Loucy (cell line): ENCODE measurements at regions not wholly inside any gene's neighbourhood (a gene's known extent, or its start where the extent isn't known, plus 50 kb on each side); places are given as distances from the start of the nearest gene placed in this dataset.

Source experiments
- H2AFZ ChIP-seq: fragments of 200-600 bp; sonication (generic); 2 replicates; pipeline ENCODE4 v1.6.0; 2016; ENCODE audit warnings: antibody characterized with exemption, mild to moderate bottlenecking, low read length, moderate library complexity
- H3F3A ChIP-seq: fragments of 200-600 bp; 2 replicates; pipeline ENCODE4 v1.6.0; 2016; ENCODE audit warnings: antibody characterized with exemption, low read depth, mild to moderate bottlenecking
- H3K27me3 ChIP-seq: fragments of 200-600 bp; sonication (generic); 2 replicates; pipeline ENCODE4 v1.6.1; 2014; ENCODE audit warnings: low read length, mild to moderate bottlenecking; ENCODE audit not compliant: insufficient read depth, poor library complexity, severe bottlenecking
- H3K36me3 ChIP-seq: fragments of 200-600 bp; sonication (generic); 2 replicates; pipeline ENCODE4 v1.6.1; 2016; ENCODE audit warnings: low read length; ENCODE audit not compliant: insufficient read depth
- H3K4me1 ChIP-seq: fragments of 200-600 bp; sonication (generic); 2 replicates; pipeline ENCODE4 v1.5.1; 2014; ENCODE audit warnings: low read length, mild to moderate bottlenecking; ENCODE audit not compliant: insufficient read depth, poor library complexity, severe bottlenecking
- H3K4me2 ChIP-seq: fragments of 200-600 bp; sonication (generic); 2 replicates; pipeline ENCODE4 v1.6.0; 2014; ENCODE audit warnings: antibody characterized with exemption, low read length, low read depth, mild to moderate bottlenecking; ENCODE audit not compliant: poor library complexity, severe bottlenecking
- H3K4me3 ChIP-seq: fragments of 200-600 bp; sonication (generic); 2 replicates; pipeline ENCODE4 v1.5.1; 2014; ENCODE audit warnings: low read length, mild to moderate bottlenecking, mixed read lengths; ENCODE audit not compliant: poor library complexity, severe bottlenecking
- H3K79me2 ChIP-seq: fragments of 200-600 bp; sonication (generic); 2 replicates; pipeline ENCODE4 v1.6.1; 2014; ENCODE audit warnings: low read length; ENCODE audit not compliant: insufficient read depth
- H3K9ac ChIP-seq: fragments of 200-600 bp; sonication (generic); 2 replicates; pipeline ENCODE4 v1.6.0; 2014; ENCODE audit warnings: mild to moderate bottlenecking, low read depth, low read length, moderate library complexity; ENCODE audit not compliant: poor library complexity, severe bottlenecking
- H3K9me2 ChIP-seq: fragments of 200-600 bp; sonication (generic); replicated peaks from 2 replicates; pipeline ENCODE4 v1.6.1; 2016; ENCODE audit warnings: low read depth, low read length, mixed read lengths
- H3K9me3 ChIP-seq: fragments of 200-600 bp; sonication (generic); 2 replicates; pipeline ENCODE4 v1.6.1; 2014; ENCODE audit warnings: mild to moderate bottlenecking, antibody characterized with exemption, low read length, low read depth; ENCODE audit not compliant: insufficient read depth
- H4K20me1 ChIP-seq: fragments of 200-600 bp; sonication (generic); 2 replicates; pipeline ENCODE4 v1.6.0; 2014; ENCODE audit warnings: antibody characterized with exemption, low read length, mild to moderate bottlenecking; ENCODE audit not compliant: insufficient read depth, poor library complexity, severe bottlenecking
- EZH2phosphoT487 ChIP-seq: fragments of 200-600 bp; IDR thresholded peaks from 2 replicates; pipeline ENCODE4 v1.6.1; 2018; ENCODE audit warnings: antibody characterized with exemption, mild to moderate bottlenecking, moderate library complexity, borderline replicate concordance
- TF ChIP-seq, protein P1 (sequence below): fragments of 200-600 bp; sonication (generic); conservative IDR thresholded peaks from 2 replicates; pipeline ENCODE4 v1.5.1; 2014; ENCODE audit warnings: mild to moderate bottlenecking, antibody characterized with exemption, low read length

GRCh38 chrX:97747346-97747745 lies 863.6 kb downstream of the RPA4 start:
- Histone ChIP-seq H2AFZ (no peak overlapping the region), H4K20me1 (no peaks in the 10 kb centered on the region), H3K4me2 (no peak overlapping the region), H3K9me2 (no peaks in the 10 kb centered on the region), H3K27me3 (no peaks in the 10 kb centered on the region), H3K79me2 (no peaks in the 10 kb centered on the region), H3K9ac (no peak overlapping the region), H3K4me3 (no peak overlapping the region), H3K9me3 (no peaks in the 10 kb centered on the region), H3F3A (no peaks in the 10 kb centered on the region), H3K36me3 (no peaks in the 10 kb centered on the region), H3K4me1 (no peaks in the 10 kb centered on the region)
- TF ChIP-seq, protein P1, sequence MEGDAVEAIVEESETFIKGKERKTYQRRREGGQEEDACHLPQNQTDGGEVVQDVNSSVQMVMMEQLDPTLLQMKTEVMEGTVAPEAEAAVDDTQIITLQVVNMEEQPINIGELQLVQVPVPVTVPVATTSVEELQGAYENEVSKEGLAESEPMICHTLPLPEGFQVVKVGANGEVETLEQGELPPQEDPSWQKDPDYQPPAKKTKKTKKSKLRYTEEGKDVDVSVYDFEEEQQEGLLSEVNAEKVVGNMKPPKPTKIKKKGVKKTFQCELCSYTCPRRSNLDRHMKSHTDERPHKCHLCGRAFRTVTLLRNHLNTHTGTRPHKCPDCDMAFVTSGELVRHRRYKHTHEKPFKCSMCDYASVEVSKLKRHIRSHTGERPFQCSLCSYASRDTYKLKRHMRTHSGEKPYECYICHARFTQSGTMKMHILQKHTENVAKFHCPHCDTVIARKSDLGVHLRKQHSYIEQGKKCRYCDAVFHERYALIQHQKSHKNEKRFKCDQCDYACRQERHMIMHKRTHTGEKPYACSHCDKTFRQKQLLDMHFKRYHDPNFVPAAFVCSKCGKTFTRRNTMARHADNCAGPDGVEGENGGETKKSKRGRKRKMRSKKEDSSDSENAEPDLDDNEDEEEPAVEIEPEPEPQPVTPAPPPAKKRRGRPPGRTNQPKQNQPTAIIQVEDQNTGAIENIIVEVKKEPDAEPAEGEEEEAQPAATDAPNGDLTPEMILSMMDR: no peak
- TF ChIP-seq EZH2phosphoT487: no peak

GRCh38 chrX:97751016-97751415 lies 867.3 kb downstream of the RPA4 start:
- no peak overlapping the region for H3K9ac ChIP-seq
- no peaks in the 10 kb centered on the region for H3K9me3 ChIP-seq
- no peaks in the 10 kb centered on the region for H3K36me3 ChIP-seq
- no peaks in the 10 kb centered on the region for H3K4me1 ChIP-seq
- no peaks in the 10 kb centered on the region for H3K79me2 ChIP-seq
- TF ChIP-seq, protein P1: no peak
- no peak for TF ChIP-seq EZH2phosphoT487
- H3K4me2 ChIP-seq: no peak overlapping the region
- H4K20me1 ChIP-seq: no peaks in the 10 kb centered on the region
- H3K4me3 ChIP-seq: no peak overlapping the region
- no peaks in the 10 kb centered on the region for H3K9me2 ChIP-seq
- H2AFZ ChIP-seq: no peak overlapping the region
- no peaks in the 10 kb centered on the region for H3F3A ChIP-seq
- no peaks in the 10 kb centered on the region for H3K27me3 ChIP-seq

DNA sequence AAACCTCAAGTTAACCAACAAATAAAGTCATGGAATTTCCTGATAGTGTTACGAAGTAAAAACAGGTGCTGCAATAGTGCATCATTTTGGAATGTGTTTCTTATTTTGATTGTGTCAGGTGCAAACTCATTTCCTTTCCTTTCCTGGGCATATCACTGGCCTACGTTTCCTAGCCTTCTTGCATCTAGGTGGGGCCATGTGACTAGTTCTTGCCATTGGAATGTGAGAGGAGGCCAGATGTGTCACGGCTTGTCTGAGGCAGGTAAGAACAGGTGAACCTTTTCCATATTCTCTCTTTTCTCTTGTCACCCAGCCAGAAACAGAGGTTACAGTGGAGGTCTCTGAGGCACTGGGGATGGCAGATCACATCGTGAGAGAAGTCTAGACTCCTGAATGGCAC lies 868.0 kb downstream of the RPA4 start:
- Histone ChIP-seq H3K4me1 (no peaks in the 10 kb centered on the region), H4K20me1 (no peaks in the 10 kb centered on the region)
- TF ChIP-seq EZH2phosphoT487: no peak
- TF ChIP-seq, protein P1: no peak

More for the DNA sequence above, 868.0 kb downstream of the RPA4 start:
- H3K79me2 ChIP-seq: no peaks in the 10 kb centered on the region
- H3K4me3 ChIP-seq: no peak overlapping the region
- H3K4me2 ChIP-seq: no peak overlapping the region
- H3K9me2 ChIP-seq: no peaks in the 10 kb centered on the region
- no peaks in the 10 kb centered on the region for H3K9me3 ChIP-seq
- no peaks in the 10 kb centered on the region for H3K27me3 ChIP-seq
- no peaks in the 10 kb centered on the region for H3F3A ChIP-seq
- no peak overlapping the region for H3K9ac ChIP-seq
- H2AFZ ChIP-seq: no peak overlapping the region
- no peaks in the 10 kb centered on the region for H3K36me3 ChIP-seq
